GM12878 (cell line): ENCODE measurements at regions not wholly inside any gene's neighbourhood (a gene's known extent, or its start where the extent isn't known, plus 50 kb on each side); places are given as distances from the start of the nearest gene placed in this dataset.

Source experiments
- ATAC-seq: fragments of 200-7000 bp; cut with Tn5 transposase; 3 replicates; pipeline ENCODE4 v1.9.1; 2020; ENCODE audit warnings: mild to moderate bottlenecking, moderate library complexity
- BruUV-seq: library from RNA; stranded (reverse); fragments of 400-500 nt; replicated peaks from 2 replicates; lab custom pipeline; 2021; lab: Mats Ljungman, UMichigan
- CTCF ChIA-PET: fragments of 300-600 bp; sonication (Branson Sonifier 250); formaldehyde crosslinking; extraction: SDS; loops from one replicate; lab custom pipeline; 2021; ENCODE audit warnings: inconsistent platforms; lab: Yijun Ruan, JAX
- POLR2A ChIA-PET: fragments of 350-600 bp; formaldehyde crosslinking; extraction: SDS; loops from one replicate; lab custom pipeline; 2021; ENCODE audit warnings: inconsistent platforms; lab: Charles Lee
- RAD21 ChIA-PET: fragments of 300-600 bp; sonication (Branson Sonifier 250); formaldehyde crosslinking; loops from one replicate; lab custom pipeline; 2023; ENCODE audit warnings: antibody characterized with exemption; ENCODE audit not compliant: unreplicated experiment; lab: Charles Lee
- SMC1A ChIA-PET: fragments of 300-600 bp; sonication (Branson Sonifier 250); formaldehyde crosslinking; loops from one replicate; lab custom pipeline; 2023; ENCODE audit not compliant: unreplicated experiment, uncharacterized antibody; lab: Charles Lee
- DNase-seq: peaks from one replicate; pipeline ENCODE4 v3.0.0-alpha.2; 2011; ENCODE audit warnings: low read depth, low spot score
- FAIRE-seq: peaks from 3 replicates; lab custom pipeline; 2011; peaks lifted over from hg19 to GRCh38; lab: Jason Lieb, UNC
- H2AFZ ChIP-seq: 2 replicates; pipeline ENCODE4 v1.6.0; 2011; ENCODE audit warnings: low read depth, low read length, control low read depth; ENCODE audit not compliant: control insufficient read depth
- H3K27ac ChIP-seq: 2 replicates; pipeline ENCODE4 v1.5.1; 2011; ENCODE audit warnings: control low read depth; ENCODE audit not compliant: control insufficient read depth, insufficient read depth
- H3K27me3 ChIP-seq, 2 experiments: replicated peaks in 1 of 2; 2 replicates each; pipeline versions ENCODE4 v1.6.0 to v1.6.1; 2011; ENCODE audit warnings: low read length in 1 of 2; ENCODE audit not compliant: control insufficient read depth in 2 of 2, insufficient read depth in 2 of 2
- H3K36me3 ChIP-seq, 2 experiments: 2 replicates each; pipeline ENCODE4 v1.5.1; 2011; ENCODE audit warnings: low read length in 1 of 2; ENCODE audit not compliant: control insufficient read depth in 2 of 2, insufficient read depth in 2 of 2
- H3K4me1 ChIP-seq: 2 replicates; pipeline ENCODE4 v1.6.1; 2011; ENCODE audit warnings: mild to moderate bottlenecking, low read length, moderate library complexity, mixed read lengths; ENCODE audit not compliant: control insufficient read depth, insufficient read depth
- H3K4me2 ChIP-seq: 2 replicates; pipeline ENCODE4 v1.6.0; 2011; ENCODE audit warnings: control low read depth; ENCODE audit not compliant: control insufficient read depth, insufficient read depth
- H3K4me3 ChIP-seq: fragments of 200-600 bp; sonication (generic); 2 replicates; pipeline ENCODE4 v1.5.1; 2016
- H3K79me2 ChIP-seq: 2 replicates; pipeline ENCODE4 v1.6.0; 2011; ENCODE audit warnings: low read length; ENCODE audit not compliant: control insufficient read depth, insufficient read depth
- H3K9ac ChIP-seq: 2 replicates; pipeline ENCODE4 v1.8.0; 2011; ENCODE audit warnings: low read length, control low read depth, mixed read lengths; ENCODE audit not compliant: control insufficient read depth, insufficient read depth
- H3K9me3 ChIP-seq: replicated peaks from 3 replicates; pipeline ENCODE4 v1.5.1; 2011; ENCODE audit warnings: mild to moderate bottlenecking, low read length; ENCODE audit not compliant: control insufficient read depth, insufficient read depth
- H4K20me1 ChIP-seq: 2 replicates; pipeline ENCODE4 v1.6.0; 2011; ENCODE audit not compliant: control insufficient read depth, insufficient read depth
- KAT2A ChIP-seq: conservative IDR thresholded peaks from 2 replicates; pipeline ENCODE4 v1.6.1; 2011; ENCODE audit warnings: low read depth, low read length; ENCODE audit not compliant: control insufficient read depth
- RELA ChIP-seq: fragments of 450-650 bp; IDR thresholded peaks from 2 replicates; pipeline ENCODE4 v1.8.0; 2014; ENCODE audit warnings: borderline replicate concordance; ENCODE audit not compliant: partially characterized antibody
- STAT1 ChIP-seq: fragments of 450-650 bp; conservative IDR thresholded peaks from 2 replicates; pipeline ENCODE4 v1.6.1; 2014; ENCODE audit warnings: antibody characterized with exemption, mild to moderate bottlenecking
- TBL1XR1 ChIP-seq: IDR thresholded peaks from 2 replicates; pipeline ENCODE4 v1.6.1; 2012; ENCODE audit warnings: low read depth, low read length, improper control_type of control experiment
- ZBED1 ChIP-seq: IDR thresholded peaks from 2 replicates; pipeline ENCODE4 v1.6.1; 2016; ENCODE audit warnings: borderline replicate concordance
- WGBS: methylation state at CpG from one replicate; pipeline ENCODE4 v1.1.6; 2016; ENCODE audit warnings: low lambda C conversion rate; ENCODE audit not compliant: insufficient replicate concordance, insufficient coverage; ENCODE audit errors: missing lambda C conversion rate; 5-methylcytosine and 5-hydroxymethylcytosine counted together
- in situ Hi-C: fragments of 300-500 bp; cut with MboI; formaldehyde crosslinking; loops from 9 replicates; pipeline ENCODE4 v1.14.3; 2018; ENCODE audit warnings: mixed read lengths
- intact Hi-C: fragments of 100-400 bp; cut with micrococcal nuclease; formaldehyde crosslinking; loops from one replicate; pipeline ENCODE4 v1.14.2; 2022; ENCODE audit not compliant: unreplicated experiment
- TF ChIP-seq, protein P1 (sequence below): fragments of 150-350 bp; IDR thresholded peaks from 2 replicates; pipeline ENCODE4 v1.6.1; 2016; ENCODE audit warnings: low read depth, low read length
- TF ChIP-seq, protein P2 (sequence below): IDR thresholded peaks from 2 replicates; pipeline ENCODE4 v1.6.1; 2012; ENCODE audit warnings: low read length, inconsistent platforms
- TF ChIP-seq, protein P3 (sequence below): fragments of 450-650 bp; formaldehyde crosslinking; IDR thresholded peaks from 2 replicates; pipeline ENCODE4 v1.5.0; 2022; ENCODE audit warnings: mild to moderate bottlenecking, missing genetic modification characterization

DNA sequence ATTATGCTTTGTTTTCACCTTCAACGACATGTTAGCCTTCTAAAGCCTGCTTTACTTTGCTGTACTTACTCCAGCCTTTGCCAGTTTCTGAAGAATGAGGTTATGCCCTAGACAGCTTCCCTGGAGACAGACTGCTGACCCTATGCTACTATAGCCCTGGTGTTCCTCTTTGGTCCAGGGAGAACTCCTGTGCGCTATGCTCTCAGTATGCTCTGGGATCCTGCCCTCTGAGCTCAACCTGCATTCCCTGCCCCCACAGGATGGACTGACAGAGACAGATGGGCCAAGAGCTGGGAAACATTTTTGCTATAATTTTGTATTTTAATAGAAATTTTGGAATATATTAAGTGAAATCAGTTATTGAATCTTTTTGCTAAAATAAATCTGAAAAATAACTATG is 425.9 kb downstream of the TMA16 start:
- Histone ChIP-seq H3K9ac (no peak overlapping the region), H3K36me3 (no peaks in the 10 kb centered on the region), H3K9me3 (no peaks in the 10 kb centered on the region), H3K4me2 (no peak overlapping the region), H3K79me2 (no peaks in the 10 kb centered on the region), H3K4me1 (no peaks in the 10 kb centered on the region), H2AFZ (no peak overlapping the region), H3K4me3 (no peak overlapping the region), H4K20me1 (no peaks in the 10 kb centered on the region), H3K27me3 (no peaks in the 10 kb centered on the region; a peak in 1 of 4 replicates), H3K27ac (no peak overlapping the region)
- FAIRE-seq (no peak), ATAC-seq (no peak), DNase-seq (no peak)
- RAD21 ChIA-PET = no interaction called here
- SMC1A ChIA-PET = no interaction called here
- BruUV-seq = no TSS peak
- 39% methylated on average over 2 of the region's 2 CpGs for WGBS
- in situ Hi-C loops (no loop called here), intact Hi-C loops (no loop called here)
- POLR2A ChIA-PET = no interaction called here
- TF ChIP-seq ZBED1 = no peak
- no peak for TF ChIP-seq RELA
- TF ChIP-seq, protein P1, sequence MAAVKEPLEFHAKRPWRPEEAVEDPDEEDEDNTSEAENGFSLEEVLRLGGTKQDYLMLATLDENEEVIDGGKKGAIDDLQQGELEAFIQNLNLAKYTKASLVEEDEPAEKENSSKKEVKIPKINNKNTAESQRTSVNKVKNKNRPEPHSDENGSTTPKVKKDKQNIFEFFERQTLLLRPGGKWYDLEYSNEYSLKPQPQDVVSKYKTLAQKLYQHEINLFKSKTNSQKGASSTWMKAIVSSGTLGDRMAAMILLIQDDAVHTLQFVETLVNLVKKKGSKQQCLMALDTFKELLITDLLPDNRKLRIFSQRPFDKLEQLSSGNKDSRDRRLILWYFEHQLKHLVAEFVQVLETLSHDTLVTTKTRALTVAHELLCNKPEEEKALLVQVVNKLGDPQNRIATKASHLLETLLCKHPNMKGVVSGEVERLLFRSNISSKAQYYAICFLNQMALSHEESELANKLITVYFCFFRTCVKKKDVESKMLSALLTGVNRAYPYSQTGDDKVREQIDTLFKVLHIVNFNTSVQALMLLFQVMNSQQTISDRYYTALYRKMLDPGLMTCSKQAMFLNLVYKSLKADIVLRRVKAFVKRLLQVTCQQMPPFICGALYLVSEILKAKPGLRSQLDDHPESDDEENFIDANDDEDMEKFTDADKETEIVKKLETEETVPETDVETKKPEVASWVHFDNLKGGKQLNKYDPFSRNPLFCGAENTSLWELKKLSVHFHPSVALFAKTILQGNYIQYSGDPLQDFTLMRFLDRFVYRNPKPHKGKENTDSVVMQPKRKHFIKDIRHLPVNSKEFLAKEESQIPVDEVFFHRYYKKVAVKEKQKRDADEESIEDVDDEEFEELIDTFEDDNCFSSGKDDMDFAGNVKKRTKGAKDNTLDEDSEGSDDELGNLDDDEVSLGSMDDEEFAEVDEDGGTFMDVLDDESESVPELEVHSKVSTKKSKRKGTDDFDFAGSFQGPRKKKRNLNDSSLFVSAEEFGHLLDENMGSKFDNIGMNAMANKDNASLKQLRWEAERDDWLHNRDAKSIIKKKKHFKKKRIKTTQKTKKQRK = no peak
- TF ChIP-seq TBL1XR1 = no peak
- no peak for TF ChIP-seq KAT2A
- CTCF ChIA-PET = no interaction called here

DNA sequence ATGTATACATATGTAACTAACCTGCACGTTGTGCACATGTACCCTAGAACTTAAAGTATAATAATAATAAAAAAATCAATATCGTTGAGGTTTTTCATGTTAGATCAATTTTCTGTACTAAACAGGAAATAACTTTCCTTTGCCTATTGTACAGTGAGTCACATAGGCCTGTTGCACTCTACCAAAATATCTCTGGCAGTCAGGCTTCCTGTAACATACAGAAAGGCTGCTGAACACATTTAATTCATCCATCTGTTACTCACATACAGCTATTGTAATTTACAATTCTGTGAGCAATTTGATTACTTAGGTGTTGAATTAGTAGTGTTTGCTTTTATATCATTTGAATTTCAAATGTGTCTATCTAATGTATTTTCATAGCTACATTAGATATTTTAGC is 427.8 kb downstream of the TMA16 start:
- intact Hi-C loops (no loop called here), in situ Hi-C loops (no loop called here)
- H3K27me3 ChIP-seq = no peaks in the 10 kb centered on the region; a peak in 1 of 4 replicates
- no TSS peak for BruUV-seq
- no peaks in the 10 kb centered on the region for H3K9me3 ChIP-seq
- DNase-seq (no peak), ATAC-seq (no peak), FAIRE-seq (no peak)
- H3K4me2 ChIP-seq = no peak overlapping the region
- H3K36me3 ChIP-seq = no peaks in the 10 kb centered on the region
- H3K79me2 ChIP-seq = no peaks in the 10 kb centered on the region
- H3K4me3 ChIP-seq = no peak overlapping the region
- 10% methylated on average over 2 of the region's 2 CpGs for WGBS
- TF ChIP-seq, protein P2, sequence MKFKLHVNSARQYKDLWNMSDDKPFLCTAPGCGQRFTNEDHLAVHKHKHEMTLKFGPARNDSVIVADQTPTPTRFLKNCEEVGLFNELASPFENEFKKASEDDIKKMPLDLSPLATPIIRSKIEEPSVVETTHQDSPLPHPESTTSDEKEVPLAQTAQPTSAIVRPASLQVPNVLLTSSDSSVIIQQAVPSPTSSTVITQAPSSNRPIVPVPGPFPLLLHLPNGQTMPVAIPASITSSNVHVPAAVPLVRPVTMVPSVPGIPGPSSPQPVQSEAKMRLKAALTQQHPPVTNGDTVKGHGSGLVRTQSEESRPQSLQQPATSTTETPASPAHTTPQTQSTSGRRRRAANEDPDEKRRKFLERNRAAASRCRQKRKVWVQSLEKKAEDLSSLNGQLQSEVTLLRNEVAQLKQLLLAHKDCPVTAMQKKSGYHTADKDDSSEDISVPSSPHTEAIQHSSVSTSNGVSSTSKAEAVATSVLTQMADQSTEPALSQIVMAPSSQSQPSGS = no peak
- TF ChIP-seq STAT1 = no peak
- TF ChIP-seq, protein P3, sequence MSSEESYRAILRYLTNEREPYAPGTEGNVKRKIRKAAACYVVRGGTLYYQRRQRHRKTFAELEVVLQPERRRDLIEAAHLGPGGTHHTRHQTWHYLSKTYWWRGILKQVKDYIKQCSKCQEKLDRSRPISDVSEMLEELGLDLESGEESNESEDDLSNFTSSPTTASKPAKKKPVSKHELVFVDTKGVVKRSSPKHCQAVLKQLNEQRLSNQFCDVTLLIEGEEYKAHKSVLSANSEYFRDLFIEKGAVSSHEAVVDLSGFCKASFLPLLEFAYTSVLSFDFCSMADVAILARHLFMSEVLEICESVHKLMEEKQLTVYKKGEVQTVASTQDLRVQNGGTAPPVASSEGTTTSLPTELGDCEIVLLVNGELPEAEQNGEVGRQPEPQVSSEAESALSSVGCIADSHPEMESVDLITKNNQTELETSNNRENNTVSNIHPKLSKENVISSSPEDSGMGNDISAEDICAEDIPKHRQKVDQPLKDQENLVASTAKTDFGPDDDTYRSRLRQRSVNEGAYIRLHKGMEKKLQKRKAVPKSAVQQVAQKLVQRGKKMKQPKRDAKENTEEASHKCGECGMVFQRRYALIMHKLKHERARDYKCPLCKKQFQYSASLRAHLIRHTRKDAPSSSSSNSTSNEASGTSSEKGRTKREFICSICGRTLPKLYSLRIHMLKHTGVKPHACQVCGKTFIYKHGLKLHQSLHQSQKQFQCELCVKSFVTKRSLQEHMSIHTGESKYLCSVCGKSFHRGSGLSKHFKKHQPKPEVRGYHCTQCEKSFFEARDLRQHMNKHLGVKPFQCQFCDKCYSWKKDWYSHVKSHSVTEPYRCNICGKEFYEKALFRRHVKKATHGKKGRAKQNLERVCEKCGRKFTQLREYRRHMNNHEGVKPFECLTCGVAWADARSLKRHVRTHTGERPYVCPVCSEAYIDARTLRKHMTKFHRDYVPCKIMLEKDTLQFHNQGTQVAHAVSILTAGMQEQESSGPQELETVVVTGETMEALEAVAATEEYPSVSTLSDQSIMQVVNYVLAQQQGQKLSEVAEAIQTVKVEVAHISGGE (CRISPR knock-in tag) = no peak
- H3K9ac ChIP-seq = no peak overlapping the region
- H3K27ac ChIP-seq = no peak overlapping the region
- no peaks in the 10 kb centered on the region for H3K4me1 ChIP-seq
- no peak overlapping the region for H2AFZ ChIP-seq
- ChIA-PET POLR2A (no interaction called here), RAD21 (no interaction called here), SMC1A (no interaction called here), CTCF (no interaction called here)
- H4K20me1 ChIP-seq = no peaks in the 10 kb centered on the region
